ENCODE measurements at regions not wholly inside any gene's neighbourhood (a gene's known extent, or its start where the extent isn't known, plus 50 kb on each side); places are given as distances from the start of the nearest gene placed in this dataset.

GRCh38 chr5:67720162-67720772 lies 495.3 kb upstream of the PIK3R1 start:
- Mint-ChIP-seq H3K9me3 (ENCODE audit: unreplicated experiment) (no peaks in the 10 kb centered on the region), H3K4me1 (ENCODE audit: unreplicated experiment) (no peaks in the 10 kb centered on the region), H3K4me3 (ENCODE audit: unreplicated experiment) (no peak overlapping the region), H3K36me3 (ENCODE audit: unreplicated experiment) (no peaks in the 10 kb centered on the region), H3K27me3 (ENCODE audit: unreplicated experiment) (peaks cover 16% of the 10 kb centered on the region), H3K27ac (ENCODE audit: unreplicated experiment) (no peak overlapping the region)
- TF ChIP-seq CTCF (IDR thresholded peaks at IDR 0.05) = no peak
- DNase-seq (ENCODE audit: extremely low spot score, unreplicated experiment) = no peak

DNA sequence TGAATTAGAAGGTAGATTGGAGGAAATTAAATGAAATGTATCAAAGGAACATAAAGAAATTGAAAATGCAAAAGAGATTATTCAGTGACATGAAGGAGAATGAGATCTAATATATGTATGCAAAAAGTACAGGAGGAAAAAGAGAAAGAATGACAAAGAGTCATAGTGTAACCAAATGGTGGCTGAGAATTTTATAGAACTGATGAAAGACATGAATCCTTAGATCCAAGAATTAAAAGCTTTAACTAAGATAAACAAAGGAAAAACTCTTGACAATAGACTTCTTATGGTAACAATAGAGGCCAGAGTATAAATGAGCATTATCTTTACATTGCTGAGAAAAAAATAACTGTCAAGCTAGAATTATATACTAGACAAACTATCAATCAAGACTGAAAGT lies 505.4 kb upstream of the CD180 start:
- H3K4me3 Mint-ChIP-seq (ENCODE audit: unreplicated experiment) = no peak overlapping the region
- DNase-seq (ENCODE audit: extremely low spot score, unreplicated experiment) = no peak

DNA sequence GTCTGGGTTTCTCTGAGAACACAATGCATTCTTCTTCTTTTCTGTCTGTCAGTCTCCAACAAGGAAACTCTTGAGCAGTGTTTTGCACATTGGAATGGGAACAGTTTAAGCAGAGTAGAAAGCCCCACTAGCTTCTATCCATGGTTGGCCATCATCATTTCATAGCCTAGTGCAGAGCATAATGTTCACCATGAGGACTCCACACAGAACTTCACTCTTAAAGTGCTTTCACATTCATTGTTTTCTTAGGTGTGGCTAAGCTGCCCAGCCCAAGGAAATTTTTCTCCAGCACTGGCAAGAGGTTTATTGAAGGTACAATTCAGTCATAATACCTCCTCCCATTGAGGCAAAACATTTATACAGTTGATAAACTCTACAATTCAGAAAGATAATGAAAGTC lies 503.0 kb upstream of the CD180 start:
- H3K4me3 Mint-ChIP-seq (ENCODE audit: unreplicated experiment) = no peak overlapping the region
- no peak for DNase-seq (ENCODE audit: extremely low spot score, unreplicated experiment)
- H3K27me3 Mint-ChIP-seq (ENCODE audit: unreplicated experiment) = peaks cover 12% of the 10 kb centered on the region
- H3K27ac Mint-ChIP-seq (ENCODE audit: unreplicated experiment) = no peak overlapping the region
- no peaks in the 10 kb centered on the region for H3K36me3 Mint-ChIP-seq (ENCODE audit: unreplicated experiment)
- no peak for TF ChIP-seq CTCF (IDR thresholded peaks at IDR 0.05)
- peaks cover 23% of the 10 kb centered on the region for H3K9me3 Mint-ChIP-seq (ENCODE audit: unreplicated experiment)
- H3K4me1 Mint-ChIP-seq (ENCODE audit: unreplicated experiment) = no peaks in the 10 kb centered on the region

More for the DNA sequence above, 505.4 kb upstream of the CD180 start:
- Mint-ChIP-seq H3K27ac (ENCODE audit: unreplicated experiment) (no peak overlapping the region), H3K27me3 (ENCODE audit: unreplicated experiment) (peaks cover 20% of the 10 kb centered on the region), H3K9me3 (ENCODE audit: unreplicated experiment) (peaks cover 29% of the 10 kb centered on the region), H3K4me1 (ENCODE audit: unreplicated experiment) (no peaks in the 10 kb centered on the region), H3K36me3 (ENCODE audit: unreplicated experiment) (no peaks in the 10 kb centered on the region)
- TF ChIP-seq CTCF (IDR thresholded peaks at IDR 0.05) = no peak

- Mint-ChIP-seq H3K4me3 (ENCODE audit: unreplicated experiment) (no peak overlapping the region), H3K4me1 (ENCODE audit: unreplicated experiment) (peaks cover 6% of the 10 kb centered on the region), H3K27ac (ENCODE audit: unreplicated experiment) (no peak overlapping the region), H3K36me3 (ENCODE audit: unreplicated experiment) (no peaks in the 10 kb centered on the region), H3K27me3 (ENCODE audit: unreplicated experiment) (peaks cover 15% of the 10 kb centered on the region), H3K9me3 (ENCODE audit: unreplicated experiment) (peaks cover 13% of the 10 kb centered on the region)
- no peak for TF ChIP-seq CTCF (IDR thresholded peaks at IDR 0.05)
- no peak for DNase-seq (ENCODE audit: extremely low spot score, unreplicated experiment)
Measured at GRCh38 chr5:67696446-67696845, 499.8 kb upstream of the CD180 start.

DNA sequence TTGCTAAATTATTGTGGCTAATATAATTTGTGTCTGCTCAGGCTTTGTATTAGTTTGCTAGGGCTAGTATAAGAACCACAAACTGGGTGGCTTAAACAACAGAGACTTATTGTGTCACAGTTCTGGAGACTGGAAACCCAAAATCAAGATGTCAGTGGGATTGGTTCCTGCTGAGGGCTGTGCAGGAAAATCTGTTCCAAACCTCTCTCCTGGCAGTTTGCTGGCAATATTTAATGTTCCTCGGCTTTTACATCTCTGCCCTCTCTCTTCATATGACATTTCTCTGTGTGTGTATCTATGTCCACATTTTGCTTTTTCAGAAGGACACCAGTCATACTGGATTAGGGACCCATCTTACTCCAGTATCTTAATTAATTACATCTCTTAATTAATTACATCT lies 498.8 kb upstream of the CD180 start:
- Mint-ChIP-seq H3K27me3 (ENCODE audit: unreplicated experiment) (peaks cover 15% of the 10 kb centered on the region), H3K4me1 (ENCODE audit: unreplicated experiment) (peaks cover 6% of the 10 kb centered on the region), H3K36me3 (ENCODE audit: unreplicated experiment) (no peaks in the 10 kb centered on the region), H3K9me3 (ENCODE audit: unreplicated experiment) (peaks cover 9% of the 10 kb centered on the region), H3K27ac (ENCODE audit: unreplicated experiment) (no peak overlapping the region), H3K4me3 (ENCODE audit: unreplicated experiment) (no peak overlapping the region)
- no peak for DNase-seq (ENCODE audit: extremely low spot score, unreplicated experiment)
- TF ChIP-seq CTCF (IDR thresholded peaks at IDR 0.05) = no peak

Measured in osteocyte (in vitro differentiated cells).